ENCODE measurements at regions not wholly inside any gene's neighbourhood (a gene's known extent, or its start where the extent isn't known, plus 50 kb on each side); places are given as distances from the start of the nearest gene placed in this dataset.

GRCh38 chr12:89289720-89290119 lies 62.6 kb downstream of the DUSP6 start:
- no peak overlapping the region for H2AFZ ChIP-seq (ENCODE audit: insufficient read depth, low read length, poor library complexity)
- no peak for DNase-seq
- no peak overlapping the region for H3K14ac ChIP-seq (ENCODE audit: low read length)
- H3K9me3 ChIP-seq (ENCODE audit: insufficient read depth, low read depth, low read length): no peaks in the 10 kb centered on the region
- no peak overlapping the region for H3K18ac ChIP-seq (ENCODE audit: low read length)
- H2AK5ac ChIP-seq (ENCODE audit: low read length): no peak overlapping the region
- H4K8ac ChIP-seq (ENCODE audit: low read depth, low read length): no peak overlapping the region
- H3K27ac ChIP-seq (ENCODE audit: low read depth, low read length): no peak overlapping the region
- no peak overlapping the region for H4K12ac ChIP-seq (ENCODE audit: low read depth, low read length)
- no peak overlapping the region for H3K9ac ChIP-seq (ENCODE audit: low read length)
- H3K4ac ChIP-seq (ENCODE audit: low read depth, low read length): no peak overlapping the region
- no peaks in the 10 kb centered on the region for H3K36me3 ChIP-seq (ENCODE audit: control insufficient read depth in 1 of 2, insufficient read depth in 2 of 2, low read length in 2 of 2)
- H4K91ac ChIP-seq (ENCODE audit: low read depth, low read length): no peak overlapping the region
- no peak overlapping the region for H3K4me3 ChIP-seq (ENCODE audit: low read depth, low read length)
- H2BK120ac ChIP-seq (ENCODE audit: insufficient read depth, low read length, poor library complexity): no peak overlapping the region
- no CpG with 5 or more reads among the region's 1 CpG for WGBS (ENCODE audit: extremely low coverage, insufficient coverage, insufficient read length)
- H3K27me3 ChIP-seq (ENCODE audit: insufficient read depth, low read length): no peaks in the 10 kb centered on the region
- H3K79me2 ChIP-seq (ENCODE audit: control insufficient read depth, insufficient read depth, low read length, poor library complexity): no peaks in the 10 kb centered on the region
- no peak overlapping the region for H3K23ac ChIP-seq (ENCODE audit: low read length)
- no peaks in the 10 kb centered on the region for H3K4me1 ChIP-seq (ENCODE audit: control insufficient read depth in 1 of 2, insufficient read depth in 2 of 2, low read length in 2 of 2)
- no peaks in the 10 kb centered on the region for H3K79me1 ChIP-seq (ENCODE audit: low read length)
- no peak overlapping the region for H2BK5ac ChIP-seq (ENCODE audit: low read depth, low read length, poor library complexity)
- no peak overlapping the region for H2BK12ac ChIP-seq (ENCODE audit: low read length)
- no peak overlapping the region for H3K4me2 ChIP-seq (ENCODE audit: low read length)

DNA sequence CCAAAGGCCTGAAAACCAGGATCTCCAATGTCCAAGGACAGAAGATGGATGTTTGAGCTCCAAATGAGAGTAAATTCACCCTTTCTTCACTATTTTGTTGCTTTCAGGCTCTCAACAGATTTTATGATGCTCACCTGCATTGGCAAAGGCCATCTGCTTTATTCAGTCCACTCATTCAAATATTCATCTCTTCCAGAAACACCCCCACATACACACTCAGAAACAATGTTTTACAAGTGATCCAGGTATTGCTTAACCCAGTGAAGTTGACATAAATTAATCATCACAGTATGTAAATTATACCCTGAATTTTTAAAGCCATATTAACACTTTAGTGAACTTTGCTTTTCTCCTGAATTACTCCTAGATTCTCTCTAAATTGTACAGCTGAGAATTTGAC lies 63.3 kb downstream of the DUSP6 start:
- Histone ChIP-seq H3K4ac (ENCODE audit: low read depth, low read length) (no peak overlapping the region), H3K23ac (ENCODE audit: low read length) (no peak overlapping the region), H2AFZ (ENCODE audit: insufficient read depth, low read length, poor library complexity) (no peak overlapping the region), H3K36me3 (ENCODE audit: control insufficient read depth in 1 of 2, insufficient read depth in 2 of 2, low read length in 2 of 2) (no peaks in the 10 kb centered on the region), H2BK5ac (ENCODE audit: low read depth, low read length, poor library complexity) (no peak overlapping the region), H3K9me3 (ENCODE audit: insufficient read depth, low read depth, low read length) (no peaks in the 10 kb centered on the region), H3K4me3 (ENCODE audit: low read depth, low read length) (no peak overlapping the region), H4K91ac (ENCODE audit: low read depth, low read length) (no peak overlapping the region), H3K18ac (ENCODE audit: low read length) (no peak overlapping the region), H3K4me1 (ENCODE audit: control insufficient read depth in 1 of 2, insufficient read depth in 2 of 2, low read length in 2 of 2) (no peaks in the 10 kb centered on the region), H2BK12ac (ENCODE audit: low read length) (no peak overlapping the region), H3K27ac (ENCODE audit: low read depth, low read length) (no peak overlapping the region), H3K27me3 (ENCODE audit: insufficient read depth, low read length) (no peaks in the 10 kb centered on the region), H4K8ac (ENCODE audit: low read depth, low read length) (no peak overlapping the region), H3K79me1 (ENCODE audit: low read length) (no peaks in the 10 kb centered on the region), H3K79me2 (ENCODE audit: control insufficient read depth, insufficient read depth, low read length, poor library complexity) (no peaks in the 10 kb centered on the region), H3K4me2 (ENCODE audit: low read length) (no peak overlapping the region), H4K12ac (ENCODE audit: low read depth, low read length) (no peak overlapping the region), H2AK5ac (ENCODE audit: low read length) (no peak overlapping the region), H2BK120ac (ENCODE audit: insufficient read depth, low read length, poor library complexity) (no peak overlapping the region), H3K9ac (ENCODE audit: low read length) (no peak overlapping the region), H3K14ac (ENCODE audit: low read length) (no peak overlapping the region)
- no peak for DNase-seq

DNA sequence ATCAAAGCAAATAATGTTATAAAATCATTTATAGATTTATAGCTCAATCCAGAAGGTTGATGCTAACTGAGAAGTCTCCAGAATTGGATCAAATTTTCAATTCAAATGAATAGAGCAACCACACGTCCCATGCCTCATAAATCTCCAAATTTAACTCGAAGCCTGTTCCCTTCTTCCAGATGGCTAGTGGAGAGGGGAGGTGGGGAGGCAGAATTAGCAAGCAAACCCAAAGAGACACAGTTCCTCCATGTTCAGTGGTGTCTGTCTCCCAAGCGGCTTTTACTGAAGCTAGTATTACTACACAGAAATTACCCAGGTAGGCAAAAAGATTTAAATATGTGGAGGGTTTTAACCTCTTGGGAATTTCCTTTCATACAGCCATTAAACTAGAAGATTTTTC lies 65.8 kb downstream of the DUSP6 start:
- Histone ChIP-seq H2AFZ (ENCODE audit: insufficient read depth, low read length, poor library complexity) (no peak overlapping the region), H3K4me1 (ENCODE audit: control insufficient read depth in 1 of 2, insufficient read depth in 2 of 2, low read length in 2 of 2) (no peaks in the 10 kb centered on the region), H4K91ac (ENCODE audit: low read depth, low read length) (no peak overlapping the region), H2BK5ac (ENCODE audit: low read depth, low read length, poor library complexity) (no peak overlapping the region), H3K14ac (ENCODE audit: low read length) (no peak overlapping the region), H3K4me3 (ENCODE audit: low read depth, low read length) (no peak overlapping the region), H3K18ac (ENCODE audit: low read length) (no peak overlapping the region), H3K9ac (ENCODE audit: low read length) (no peak overlapping the region), H3K79me2 (ENCODE audit: control insufficient read depth, insufficient read depth, low read length, poor library complexity) (no peaks in the 10 kb centered on the region), H2AK5ac (ENCODE audit: low read length) (no peak overlapping the region), H3K4me2 (ENCODE audit: low read length) (no peak overlapping the region), H3K27ac (ENCODE audit: low read depth, low read length) (no peak overlapping the region), H3K9me3 (ENCODE audit: insufficient read depth, low read depth, low read length) (no peaks in the 10 kb centered on the region), H3K36me3 (ENCODE audit: control insufficient read depth in 1 of 2, insufficient read depth in 2 of 2, low read length in 2 of 2) (no peaks in the 10 kb centered on the region), H4K8ac (ENCODE audit: low read depth, low read length) (no peak overlapping the region), H2BK120ac (ENCODE audit: insufficient read depth, low read length, poor library complexity) (no peak overlapping the region), H3K4ac (ENCODE audit: low read depth, low read length) (no peak overlapping the region), H3K23ac (ENCODE audit: low read length) (no peak overlapping the region), H3K27me3 (ENCODE audit: insufficient read depth, low read length) (no peaks in the 10 kb centered on the region), H2BK12ac (ENCODE audit: low read length) (no peak overlapping the region), H3K79me1 (ENCODE audit: low read length) (no peaks in the 10 kb centered on the region), H4K12ac (ENCODE audit: low read depth, low read length) (no peak overlapping the region)
- WGBS (ENCODE audit: extremely low coverage, insufficient coverage, insufficient read length): no CpG with 5 or more reads among the region's 3 CpGs
- no peak for DNase-seq

GRCh38 chr12:89281539-89281867 lies 70.8 kb downstream of the DUSP6 start:
- no peak overlapping the region for H3K27ac ChIP-seq (ENCODE audit: low read depth, low read length)
- no peak overlapping the region for H3K4me3 ChIP-seq (ENCODE audit: low read depth, low read length)
- H3K23ac ChIP-seq (ENCODE audit: low read length): no peak overlapping the region
- no CpG with 5 or more reads among the region's 4 CpGs for WGBS (ENCODE audit: extremely low coverage, insufficient coverage, insufficient read length)
- no peaks in the 10 kb centered on the region for H3K9me3 ChIP-seq (ENCODE audit: insufficient read depth, low read depth, low read length)
- no peak overlapping the region for H4K12ac ChIP-seq (ENCODE audit: low read depth, low read length)
- no peak overlapping the region for H2BK5ac ChIP-seq (ENCODE audit: low read depth, low read length, poor library complexity)
- no peak overlapping the region for H3K4ac ChIP-seq (ENCODE audit: low read depth, low read length)
- DNase-seq: no peak
- no peak overlapping the region for H2AK5ac ChIP-seq (ENCODE audit: low read length)
- no peak overlapping the region for H2BK12ac ChIP-seq (ENCODE audit: low read length)
- no peak overlapping the region for H3K18ac ChIP-seq (ENCODE audit: low read length)
- H3K4me2 ChIP-seq (ENCODE audit: low read length): no peak overlapping the region
- H4K8ac ChIP-seq (ENCODE audit: low read depth, low read length): no peak overlapping the region
- no peaks in the 10 kb centered on the region for H3K27me3 ChIP-seq (ENCODE audit: insufficient read depth, low read length)
- H3K79me1 ChIP-seq (ENCODE audit: low read length): no peaks in the 10 kb centered on the region
- H3K79me2 ChIP-seq (ENCODE audit: control insufficient read depth, insufficient read depth, low read length, poor library complexity): no peaks in the 10 kb centered on the region
- H4K91ac ChIP-seq (ENCODE audit: low read depth, low read length): no peak overlapping the region
- no peaks in the 10 kb centered on the region for H3K36me3 ChIP-seq (ENCODE audit: control insufficient read depth in 1 of 2, insufficient read depth in 2 of 2, low read length in 2 of 2)
- H3K9ac ChIP-seq (ENCODE audit: low read length): no peak overlapping the region
- H3K14ac ChIP-seq (ENCODE audit: low read length): no peak overlapping the region
- no peaks in the 10 kb centered on the region for H3K4me1 ChIP-seq (ENCODE audit: control insufficient read depth in 1 of 2, insufficient read depth in 2 of 2, low read length in 2 of 2)
- no peak overlapping the region for H2AFZ ChIP-seq (ENCODE audit: insufficient read depth, low read length, poor library complexity)
- H2BK120ac ChIP-seq (ENCODE audit: insufficient read depth, low read length, poor library complexity): no peak overlapping the region

Measured in trophoblast cell (in vitro differentiated cells and primary cell).